Prostate gland (tissue), 2 donors: ENCODE measurements at regions not wholly inside any gene's neighbourhood (a gene's known extent, or its start where the extent isn't known, plus 50 kb on each side); places are given as distances from the start of the nearest gene placed in this dataset.

Experiments used
- POLR2A ChIP-seq: fragments of 450-650 bp; IDR thresholded peaks from one replicate; pipeline ENCODE4 v1.6.1; 2016; ENCODE audit warnings: antibody characterized with exemption, mild to moderate bottlenecking
- TF ChIP-seq, protein P1 (sequence below), 4 experiments: fragments of 200-600 bp in 2 of 4; fragments of 450-650 bp in 2 of 4; sonication (generic) in 2 of 4; IDR thresholded peaks; 1 replicate in 3 of 4; 2 replicates in 1 of 4; pipeline ENCODE4 v1.5.1; 2016 to 2019; ENCODE audit warnings: antibody characterized with exemption in 4 of 4, mild to moderate bottlenecking in 2 of 4, moderate library complexity in 2 of 4

DNA sequence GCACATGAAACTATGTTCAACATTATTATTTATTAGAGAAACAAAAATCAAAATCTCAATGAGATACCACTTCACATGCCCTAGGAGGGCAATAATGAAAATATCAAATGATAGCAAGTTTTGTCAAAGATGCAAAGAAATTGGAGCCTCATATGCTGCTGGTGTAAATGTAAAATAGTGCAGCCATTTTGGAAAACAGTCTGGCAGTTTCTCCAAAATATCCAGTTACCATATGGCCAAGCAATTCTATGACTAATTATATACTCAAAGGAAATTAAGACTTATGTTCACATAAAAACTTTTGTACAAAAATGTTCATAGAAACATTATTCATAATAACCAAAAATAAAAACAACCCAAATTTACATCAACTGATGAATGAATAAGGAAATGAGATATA is 313.6 kb upstream of the LMO3 start:
- TF ChIP-seq POLR2A = no peak
- TF ChIP-seq, protein P1, sequence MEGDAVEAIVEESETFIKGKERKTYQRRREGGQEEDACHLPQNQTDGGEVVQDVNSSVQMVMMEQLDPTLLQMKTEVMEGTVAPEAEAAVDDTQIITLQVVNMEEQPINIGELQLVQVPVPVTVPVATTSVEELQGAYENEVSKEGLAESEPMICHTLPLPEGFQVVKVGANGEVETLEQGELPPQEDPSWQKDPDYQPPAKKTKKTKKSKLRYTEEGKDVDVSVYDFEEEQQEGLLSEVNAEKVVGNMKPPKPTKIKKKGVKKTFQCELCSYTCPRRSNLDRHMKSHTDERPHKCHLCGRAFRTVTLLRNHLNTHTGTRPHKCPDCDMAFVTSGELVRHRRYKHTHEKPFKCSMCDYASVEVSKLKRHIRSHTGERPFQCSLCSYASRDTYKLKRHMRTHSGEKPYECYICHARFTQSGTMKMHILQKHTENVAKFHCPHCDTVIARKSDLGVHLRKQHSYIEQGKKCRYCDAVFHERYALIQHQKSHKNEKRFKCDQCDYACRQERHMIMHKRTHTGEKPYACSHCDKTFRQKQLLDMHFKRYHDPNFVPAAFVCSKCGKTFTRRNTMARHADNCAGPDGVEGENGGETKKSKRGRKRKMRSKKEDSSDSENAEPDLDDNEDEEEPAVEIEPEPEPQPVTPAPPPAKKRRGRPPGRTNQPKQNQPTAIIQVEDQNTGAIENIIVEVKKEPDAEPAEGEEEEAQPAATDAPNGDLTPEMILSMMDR (IDR thresholded peaks at IDR 0.05) = no peak
